CD14-positive monocyte (primary cell): ENCODE measurements at regions not wholly inside any gene's neighbourhood (a gene's known extent, or its start where the extent isn't known, plus 50 kb on each side); places are given as distances from the start of the nearest gene placed in this dataset.

Source experiments
- DNase-seq, 3 donors: peaks; one replicate each; pipeline ENCODE4 v3.0.0-alpha.2; 2011 to 2022
- H2AFZ ChIP-seq: 2 replicates; pipeline ENCODE4 v1.6.0; 2012; ENCODE audit warnings: mild to moderate bottlenecking, low read depth, low read length, inconsistent platforms; ENCODE audit not compliant: insufficient read depth, poor library complexity, severe bottlenecking
- H3K27ac ChIP-seq, 2 donors: 1 replicate in 1 of 2; 2 replicates in 1 of 2; pipeline ENCODE4 v1.5.1; 2012 to 2013; ENCODE audit warnings: low read length in 2 of 2, control low read depth in 1 of 2, inconsistent platforms in 1 of 2, low read depth in 1 of 2, mild to moderate bottlenecking in 1 of 2
- H3K27me3 ChIP-seq, 2 donors: one replicate each; pipeline versions ENCODE4 v1.6.0 to v1.6.1; 2011 to 2013; ENCODE audit warnings: low read length in 2 of 2; ENCODE audit not compliant: control insufficient read depth in 2 of 2, insufficient read depth in 2 of 2
- H3K36me3 ChIP-seq, 2 donors: replicated peaks in 1 of 2; 1 replicate in 1 of 2; 2 replicates in 1 of 2; pipeline versions ENCODE4 v1.5.1 to v1.6.1; 2012 to 2013; ENCODE audit warnings: low read length in 2 of 2, control low read depth in 1 of 2, inconsistent platforms in 1 of 2, mild to moderate bottlenecking in 1 of 2; ENCODE audit not compliant: insufficient read depth in 2 of 2, control insufficient read depth in 1 of 2
- H3K4me1 ChIP-seq, 2 donors: 1 replicate in 1 of 2; 2 replicates in 1 of 2; pipeline versions ENCODE4 v1.5.1 to v1.6.1; 2012 to 2013; ENCODE audit warnings: low read length in 2 of 2, control low read depth in 1 of 2, inconsistent platforms in 1 of 2, mild to moderate bottlenecking in 1 of 2, moderate library complexity in 1 of 2; ENCODE audit not compliant: insufficient read depth in 2 of 2, control insufficient read depth in 1 of 2
- H3K4me2 ChIP-seq: replicated peaks from 2 replicates; pipeline ENCODE3; 2012; ENCODE audit warnings: low read length, moderate library complexity, mild to moderate bottlenecking; ENCODE audit not compliant: poor library complexity, severe bottlenecking; ENCODE audit errors: extremely low read depth
- H3K4me3 ChIP-seq, 3 experiments: fragments of 200-600 bp in 1 of 3; sonication (generic) in 1 of 3; replicated peaks in 1 of 3; 1 replicate in 2 of 3; 2 replicates in 1 of 3; pipeline ENCODE4 v1.5.1; 2011 to 2013; ENCODE audit warnings: low read length in 3 of 3, mild to moderate bottlenecking in 3 of 3, control low read depth in 2 of 3, low read depth in 2 of 3, inconsistent platforms in 1 of 3, moderate library complexity in 1 of 3
- H3K79me2 ChIP-seq: 2 replicates; pipeline ENCODE4 v1.6.0; 2012; ENCODE audit warnings: mild to moderate bottlenecking, control low read depth, inconsistent platforms, low read length, moderate library complexity; ENCODE audit not compliant: insufficient read depth
- H3K9ac ChIP-seq: 2 replicates; pipeline ENCODE4 v1.6.0; 2017; ENCODE audit warnings: low read length, mild to moderate bottlenecking; ENCODE audit not compliant: insufficient read depth, poor library complexity, severe bottlenecking
- H3K9me3 ChIP-seq, 2 donors: replicated peaks in 1 of 2; 1 replicate in 1 of 2; 2 replicates in 1 of 2; pipeline versions ENCODE4 v1.5.1 to v1.6.1; 2012 to 2013; ENCODE audit warnings: low read length in 2 of 2, control low read depth in 1 of 2; ENCODE audit not compliant: control insufficient read depth in 1 of 2, insufficient read depth in 1 of 2
- H4K20me1 ChIP-seq: 2 replicates; pipeline ENCODE4 v1.6.0; 2012; ENCODE audit warnings: mild to moderate bottlenecking, low read length, control low read depth, moderate library complexity; ENCODE audit not compliant: insufficient read depth
- H3K27ac Mint-ChIP-seq, 7 donors: one replicate each; pipeline ENCODE4 v1.8.0; 2020; ENCODE audit warnings: mild to moderate bottlenecking in 7 of 7, mixed read lengths in 7 of 7, moderate library complexity in 6 of 7, inconsistent platforms in 2 of 7
- H3K27me3 Mint-ChIP-seq, 3 donors: one replicate each; pipeline ENCODE4 v1.8.0; 2021 to 2022; ENCODE audit warnings: low read depth in 3 of 3, mild to moderate bottlenecking in 3 of 3, mixed read lengths in 3 of 3, moderate library complexity in 3 of 3, inconsistent platforms in 1 of 3
- H3K36me3 Mint-ChIP-seq, 2 donors: one replicate each; pipeline ENCODE4 v1.8.0; 2020; ENCODE audit warnings: mixed read lengths in 2 of 2, inconsistent platforms in 1 of 2, mild to moderate bottlenecking in 1 of 2
- H3K4me1 Mint-ChIP-seq: one replicate; pipeline ENCODE4 v1.8.0; 2020; ENCODE audit warnings: mild to moderate bottlenecking, mixed read lengths
- H3K4me3 Mint-ChIP-seq, 2 donors: one replicate each; pipeline ENCODE4 v1.8.0; 2020; ENCODE audit warnings: mild to moderate bottlenecking in 2 of 2, mixed read lengths in 2 of 2, moderate library complexity in 1 of 2
- H3K9me3 Mint-ChIP-seq, 7 donors: one replicate each; pipeline ENCODE4 v1.8.0; 2020 to 2022; ENCODE audit warnings: mixed read lengths in 7 of 7, mild to moderate bottlenecking in 6 of 7, moderate library complexity in 6 of 7, inconsistent platforms in 2 of 7
- WGBS: methylation state at CpG from one replicate; pipeline ENCODE4 v1.1.5; 2013; ENCODE audit warnings: missing lambda C conversion rate; ENCODE audit not compliant: insufficient coverage; 5-methylcytosine and 5-hydroxymethylcytosine counted together
- intact Hi-C, 2 donors: fragments of 100-400 bp; cut with micrococcal nuclease; formaldehyde crosslinking; loops; one replicate each; pipeline versions ENCODE4 v1.15.0 to v1.15.1; 2023
- TF ChIP-seq, protein P1 (sequence below): fragments of 200-600 bp; IDR thresholded peaks from one replicate; pipeline ENCODE4 v1.8.0; 2022; ENCODE audit warnings: antibody characterized with exemption, mild to moderate bottlenecking

DNA sequence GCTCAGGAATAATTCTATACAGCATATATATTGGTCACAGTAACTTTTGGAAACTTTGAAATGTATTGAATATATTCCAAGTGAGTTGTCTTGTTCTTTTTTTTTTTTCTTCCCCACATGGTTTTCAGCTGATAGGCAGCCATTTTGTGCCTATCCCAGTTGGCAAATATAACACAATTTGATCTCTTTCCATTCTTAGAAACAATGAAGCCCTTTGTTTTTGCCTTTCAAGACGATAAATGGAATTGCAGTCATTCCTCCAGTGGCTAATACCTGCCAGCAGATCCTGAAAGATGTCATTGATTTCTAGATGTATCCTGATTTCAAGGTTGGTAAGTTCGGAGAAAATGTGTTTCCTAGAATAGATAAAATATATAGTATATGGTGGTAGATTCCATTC lies 951.1 kb upstream of the SLC10A2 start:
- Histone ChIP-seq H3K79me2 (no peaks in the 10 kb centered on the region), H3K27ac (no peak overlapping the region), H3K27me3 (no peaks in the 10 kb centered on the region), H2AFZ (no peak overlapping the region), H3K36me3 (no peaks in the 10 kb centered on the region), H3K4me1 (no peaks in the 10 kb centered on the region), H3K9ac (no peak overlapping the region), H3K9me3 (peaks cover 4 to 8% of the 10 kb centered on the region in 2 donors), H3K4me3 (no peak overlapping the region), H4K20me1 (no peaks in the 10 kb centered on the region), H3K4me2 (no peak overlapping the region)
- 80% methylated on average over 1 of the region's 2 CpGs for WGBS
- no peak for DNase-seq
- no peaks in the 10 kb centered on the region for H3K36me3 Mint-ChIP-seq
- H3K27me3 Mint-ChIP-seq: no peaks in the 10 kb centered on the region
- H3K4me1 Mint-ChIP-seq: no peaks in the 10 kb centered on the region
- peaks cover 0 to 3% (median 2%) of the 10 kb centered on the region in 7 donors for H3K9me3 Mint-ChIP-seq
- H3K27ac Mint-ChIP-seq: no peak overlapping the region
- intact Hi-C loops: no loop called here
- TF ChIP-seq, protein P1, sequence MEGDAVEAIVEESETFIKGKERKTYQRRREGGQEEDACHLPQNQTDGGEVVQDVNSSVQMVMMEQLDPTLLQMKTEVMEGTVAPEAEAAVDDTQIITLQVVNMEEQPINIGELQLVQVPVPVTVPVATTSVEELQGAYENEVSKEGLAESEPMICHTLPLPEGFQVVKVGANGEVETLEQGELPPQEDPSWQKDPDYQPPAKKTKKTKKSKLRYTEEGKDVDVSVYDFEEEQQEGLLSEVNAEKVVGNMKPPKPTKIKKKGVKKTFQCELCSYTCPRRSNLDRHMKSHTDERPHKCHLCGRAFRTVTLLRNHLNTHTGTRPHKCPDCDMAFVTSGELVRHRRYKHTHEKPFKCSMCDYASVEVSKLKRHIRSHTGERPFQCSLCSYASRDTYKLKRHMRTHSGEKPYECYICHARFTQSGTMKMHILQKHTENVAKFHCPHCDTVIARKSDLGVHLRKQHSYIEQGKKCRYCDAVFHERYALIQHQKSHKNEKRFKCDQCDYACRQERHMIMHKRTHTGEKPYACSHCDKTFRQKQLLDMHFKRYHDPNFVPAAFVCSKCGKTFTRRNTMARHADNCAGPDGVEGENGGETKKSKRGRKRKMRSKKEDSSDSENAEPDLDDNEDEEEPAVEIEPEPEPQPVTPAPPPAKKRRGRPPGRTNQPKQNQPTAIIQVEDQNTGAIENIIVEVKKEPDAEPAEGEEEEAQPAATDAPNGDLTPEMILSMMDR: no peak
- H3K4me3 Mint-ChIP-seq: no peak overlapping the region

DNA sequence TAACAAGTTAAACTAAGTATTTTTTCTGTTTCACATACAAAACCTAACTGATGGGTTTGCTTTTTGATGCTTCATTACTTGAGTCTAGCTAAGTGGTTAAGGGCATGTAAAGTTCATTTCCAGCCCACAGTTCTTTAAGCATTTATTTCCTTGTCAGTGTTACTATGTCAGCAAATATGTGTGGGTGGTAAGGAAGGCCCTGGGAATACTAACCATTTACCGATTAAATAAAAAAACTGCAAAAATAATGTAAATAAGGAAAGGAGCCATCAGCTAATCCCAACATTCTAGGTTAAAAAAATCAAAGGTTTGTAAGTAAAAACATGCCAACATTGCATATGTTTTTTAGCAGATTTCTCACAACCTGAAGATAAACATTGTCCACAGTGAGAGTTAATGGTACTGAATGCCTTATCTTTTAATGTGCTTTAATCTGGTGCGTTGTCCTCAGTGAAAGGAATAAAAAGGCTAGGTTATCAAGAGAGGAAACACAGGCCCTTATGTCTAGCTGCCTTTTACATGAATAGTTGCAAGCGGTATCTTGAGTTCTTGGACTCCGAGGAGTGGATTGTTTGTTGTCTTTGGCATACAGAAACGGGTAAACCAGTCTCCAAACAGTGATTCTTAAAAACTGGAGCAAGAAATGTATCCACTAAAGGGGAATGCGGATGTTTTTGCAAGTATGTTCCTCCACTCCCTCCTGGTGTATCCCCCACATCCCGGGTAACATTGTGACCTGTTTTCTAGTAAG lies 949.6 kb upstream of the SLC10A2 start:
- TF ChIP-seq, protein P1: no peak
- Mint-ChIP-seq H3K4me3 (no peak overlapping the region), H3K36me3 (no peaks in the 10 kb centered on the region), H3K27ac (no peak overlapping the region), H3K4me1 (no peaks in the 10 kb centered on the region), H3K27me3 (no peaks in the 10 kb centered on the region), H3K9me3 (peaks cover 0 to 4% (median 2%) of the 10 kb centered on the region in 7 donors)
- Histone ChIP-seq H3K4me2 (no peak overlapping the region), H2AFZ (no peak overlapping the region), H3K4me1 (no peaks in the 10 kb centered on the region), H3K27ac (no peak overlapping the region), H3K4me3 (no peak overlapping the region), H3K27me3 (no peaks in the 10 kb centered on the region), H4K20me1 (no peaks in the 10 kb centered on the region), H3K79me2 (no peaks in the 10 kb centered on the region), H3K36me3 (no peaks in the 10 kb centered on the region), H3K9me3 (peaks cover 4 to 8% of the 10 kb centered on the region in 2 donors), H3K9ac (no peak overlapping the region)
- no peak for DNase-seq
- intact Hi-C loops: no loop called here
- WGBS: no CpG with 5 or more reads among the region's 7 CpGs
